ENCODE measurements at regions not wholly inside any gene's neighbourhood (a gene's known extent, or its start where the extent isn't known, plus 50 kb on each side); places are given as distances from the start of the nearest gene placed in this dataset.

DNA sequence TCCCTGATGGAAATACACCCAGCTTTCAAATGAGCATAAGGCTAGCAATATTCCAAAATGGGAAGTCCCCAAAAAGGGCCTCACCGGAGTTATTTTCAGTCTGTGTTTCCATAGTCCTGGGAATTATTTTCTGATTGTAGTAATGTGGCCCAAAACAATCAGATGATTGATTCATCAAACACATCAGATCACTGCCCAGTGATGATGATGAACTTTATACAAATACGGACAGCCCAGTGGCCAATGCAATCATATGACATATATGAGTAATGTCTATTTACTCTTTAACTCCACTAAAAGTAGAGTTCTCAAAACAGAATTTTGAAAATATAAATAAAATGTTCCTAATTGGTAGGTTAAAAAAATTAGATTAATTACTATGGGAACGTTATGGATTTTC lies 467.8 kb downstream of the ZNF608 start:
- H3K27ac Mint-ChIP-seq: no peak overlapping the region
- peaks cover 0 to 2% of the 10 kb centered on the region in 2 donors for H3K27me3 Mint-ChIP-seq
- no peaks in the 10 kb centered on the region for H3K36me3 Mint-ChIP-seq

GRCh38 chr5:124277767-124278545 lies 468.5 kb downstream of the ZNF608 start:
- Mint-ChIP-seq H3K27me3 (peaks cover 0 to 2% of the 10 kb centered on the region in 2 donors), H3K4me1 (ENCODE audit: low read depth in 2 of 2) (no peaks in the 10 kb centered on the region), H3K9me3 (peaks cover 5% of the 10 kb centered on the region), H3K4me3 (no peak overlapping the region), H3K36me3 (no peaks in the 10 kb centered on the region), H3K27ac (no peak overlapping the region)
- ATAC-seq (no peak), DNase-seq (ENCODE audit: low spot score) (no peak)

More for the DNA sequence above, 467.8 kb downstream of the ZNF608 start:
- Mint-ChIP-seq H3K9me3 (peaks cover 8% of the 10 kb centered on the region), H3K4me3 (no peak overlapping the region), H3K4me1 (ENCODE audit: low read depth in 2 of 2) (no peaks in the 10 kb centered on the region)
- DNase-seq (ENCODE audit: low spot score) (no peak), ATAC-seq (no peak)

- Mint-ChIP-seq H3K4me3 (no peak overlapping the region), H3K36me3 (no peaks in the 10 kb centered on the region), H3K4me1 (ENCODE audit: low read depth in 2 of 2) (no peaks in the 10 kb centered on the region)
These were observed 470.3 kb downstream of the ZNF608 start for GRCh38 chr5:124276166-124276565.

DNA sequence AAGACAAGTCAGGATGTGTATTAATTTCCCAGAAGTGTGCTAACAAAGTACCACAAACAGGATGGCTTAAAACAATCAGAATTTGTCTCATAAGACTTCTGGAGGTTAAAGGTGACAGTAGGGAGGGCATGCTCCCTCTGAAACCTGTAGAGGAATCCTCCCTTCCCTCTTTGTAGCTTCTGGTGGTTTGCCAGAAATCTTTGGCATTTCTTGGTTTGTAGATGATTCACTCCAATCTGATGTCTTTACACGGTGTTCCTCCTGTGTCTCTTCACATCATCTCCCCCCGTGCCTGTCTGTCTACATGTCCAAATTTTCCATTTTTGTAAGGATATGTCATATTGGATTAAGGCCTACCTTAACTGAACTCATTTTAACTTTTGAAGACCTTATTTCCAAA lies 471.5 kb downstream of the ZNF608 start:
- Mint-ChIP-seq H3K36me3 (no peaks in the 10 kb centered on the region), H3K9me3 (peaks cover 3% of the 10 kb centered on the region), H3K4me3 (no peak overlapping the region), H3K27me3 (peaks cover 0 to 2% of the 10 kb centered on the region in 2 donors), H3K27ac (no peak overlapping the region), H3K4me1 (ENCODE audit: low read depth in 2 of 2) (no peaks in the 10 kb centered on the region)
- ATAC-seq (no peak), DNase-seq (ENCODE audit: low spot score) (no peak)

More at GRCh38 chr5:124276166-124276565, 470.3 kb downstream of the ZNF608 start:
- no peak for DNase-seq (ENCODE audit: low spot score)
- Mint-ChIP-seq H3K27ac (no peak overlapping the region), H3K9me3 (peaks cover 3% of the 10 kb centered on the region), H3K27me3 (peaks cover 0 to 2% of the 10 kb centered on the region in 2 donors)
- no peak for ATAC-seq

DNA sequence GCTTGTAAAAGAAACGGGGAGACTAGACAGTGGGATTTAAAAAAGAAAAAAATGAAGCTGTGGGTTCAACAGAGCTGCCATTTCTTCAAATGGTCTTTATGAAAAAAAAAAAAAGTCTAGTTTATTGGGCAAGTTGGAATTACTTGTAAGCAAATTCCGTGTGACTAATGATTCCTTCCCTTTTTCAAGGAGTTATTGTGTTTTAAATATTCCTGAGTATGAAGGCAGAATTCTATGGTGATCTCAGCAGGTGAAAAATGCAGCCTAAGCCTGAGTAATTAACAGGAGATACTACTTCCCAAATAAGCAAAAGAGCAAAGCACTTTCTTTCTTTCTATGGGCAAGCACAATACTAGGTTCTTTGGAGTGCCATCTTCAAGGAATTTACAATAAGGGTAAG lies 481.9 kb downstream of the ZNF608 start:
- Mint-ChIP-seq H3K27me3 (no peaks in the 10 kb centered on the region), H3K27ac (no peak overlapping the region), H3K9me3 (no peaks in the 10 kb centered on the region)

DNA sequence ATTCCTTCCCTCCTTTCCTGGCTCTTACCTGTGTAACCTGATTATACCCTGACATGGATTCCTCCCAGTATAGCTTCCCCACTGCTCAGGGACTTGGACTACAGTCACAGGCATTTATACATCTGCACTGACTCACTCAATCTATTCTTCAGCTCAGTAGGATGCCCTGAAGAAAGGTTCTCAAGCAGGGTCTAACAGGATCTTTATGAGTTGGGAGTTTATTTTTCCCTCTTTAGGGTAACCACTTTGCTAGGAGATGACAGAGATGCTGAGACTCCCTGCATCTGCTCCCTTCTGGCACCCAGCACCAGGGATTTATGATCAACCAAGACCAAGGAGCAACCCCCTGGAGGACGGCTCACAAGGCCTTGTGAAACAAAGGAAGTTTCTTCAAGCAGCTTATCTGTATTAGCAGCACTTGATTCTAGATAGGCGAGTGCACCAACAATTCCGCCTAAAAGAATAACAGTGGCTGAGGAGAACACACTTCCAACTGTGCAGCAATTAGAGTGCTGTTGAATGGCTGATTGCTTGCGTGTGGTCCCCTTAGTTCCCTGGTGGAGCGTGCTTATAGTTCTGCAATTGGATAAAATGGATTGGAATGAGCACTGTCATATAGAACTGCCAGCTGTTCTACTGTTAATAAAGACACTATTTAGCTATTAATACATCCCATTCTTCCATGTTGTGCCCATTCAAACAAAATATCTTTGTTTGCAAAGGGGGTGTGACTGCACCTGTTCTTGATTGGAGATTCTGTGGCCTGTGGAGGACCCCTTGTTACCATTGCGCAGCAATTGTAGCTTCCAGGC lies 482.6 kb downstream of the ZNF608 start:
- Mint-ChIP-seq H3K27me3 (no peaks in the 10 kb centered on the region), H3K4me3 (no peak overlapping the region), H3K4me1 (ENCODE audit: low read depth in 2 of 2) (no peaks in the 10 kb centered on the region), H3K27ac (no peak overlapping the region), H3K36me3 (no peaks in the 10 kb centered on the region), H3K9me3 (no peaks in the 10 kb centered on the region)
- ATAC-seq (no peak), DNase-seq (ENCODE audit: low spot score) (no peak)

More for the DNA sequence above, 481.9 kb downstream of the ZNF608 start:
- H3K4me1 Mint-ChIP-seq (ENCODE audit: low read depth in 2 of 2): no peaks in the 10 kb centered on the region
- DNase-seq (ENCODE audit: low spot score): no peak
- no peak for ATAC-seq
- H3K4me3 Mint-ChIP-seq: no peak overlapping the region
- H3K36me3 Mint-ChIP-seq: no peaks in the 10 kb centered on the region

GRCh38 chr5:124262991-124263571 lies 483.4 kb downstream of the ZNF608 start:
- Mint-ChIP-seq H3K36me3 (no peaks in the 10 kb centered on the region), H3K4me1 (ENCODE audit: low read depth in 2 of 2) (no peaks in the 10 kb centered on the region), H3K9me3 (no peaks in the 10 kb centered on the region), H3K27me3 (no peaks in the 10 kb centered on the region), H3K27ac (no peak overlapping the region), H3K4me3 (no peak overlapping the region)
- ATAC-seq (no peak), DNase-seq (ENCODE audit: low spot score) (no peak)

- DNase-seq (ENCODE audit: low spot score): no peak
- Mint-ChIP-seq H3K27me3 (no peaks in the 10 kb centered on the region), H3K4me1 (ENCODE audit: low read depth in 2 of 2) (no peaks in the 10 kb centered on the region), H3K27ac (no peak overlapping the region), H3K36me3 (no peaks in the 10 kb centered on the region), H3K9me3 (no peaks in the 10 kb centered on the region), H3K4me3 (no peak overlapping the region)
- ATAC-seq: no peak
These were observed 484.0 kb downstream of the ZNF608 start for GRCh38 chr5:124262470-124262869.

DNA sequence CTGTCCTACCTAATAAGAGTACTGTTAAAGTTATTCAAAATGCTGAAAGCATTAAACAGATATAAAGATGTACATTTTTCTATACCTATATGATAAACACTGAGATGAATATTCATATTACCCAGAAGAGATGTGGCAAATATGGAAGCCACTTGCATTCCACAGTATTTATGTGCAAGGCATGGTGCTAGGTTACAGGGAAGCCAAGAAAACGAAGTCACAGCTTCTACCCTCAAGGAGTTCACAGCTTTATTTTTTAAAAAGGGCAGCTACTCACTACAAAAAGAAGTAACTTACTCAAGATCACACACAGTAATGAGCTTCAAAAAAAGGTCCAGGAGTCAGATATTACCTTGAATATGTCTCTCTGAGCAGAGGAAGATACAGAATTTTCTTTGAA lies 484.6 kb downstream of the ZNF608 start:
- H3K36me3 Mint-ChIP-seq: no peaks in the 10 kb centered on the region
- DNase-seq (ENCODE audit: low spot score) (no peak), ATAC-seq (no peak)
- no peak overlapping the region for H3K27ac Mint-ChIP-seq
- no peaks in the 10 kb centered on the region for H3K9me3 Mint-ChIP-seq
- H3K27me3 Mint-ChIP-seq: no peaks in the 10 kb centered on the region
- no peaks in the 10 kb centered on the region for H3K4me1 Mint-ChIP-seq (ENCODE audit: low read depth in 2 of 2)
- H3K4me3 Mint-ChIP-seq: no peak overlapping the region

DNA sequence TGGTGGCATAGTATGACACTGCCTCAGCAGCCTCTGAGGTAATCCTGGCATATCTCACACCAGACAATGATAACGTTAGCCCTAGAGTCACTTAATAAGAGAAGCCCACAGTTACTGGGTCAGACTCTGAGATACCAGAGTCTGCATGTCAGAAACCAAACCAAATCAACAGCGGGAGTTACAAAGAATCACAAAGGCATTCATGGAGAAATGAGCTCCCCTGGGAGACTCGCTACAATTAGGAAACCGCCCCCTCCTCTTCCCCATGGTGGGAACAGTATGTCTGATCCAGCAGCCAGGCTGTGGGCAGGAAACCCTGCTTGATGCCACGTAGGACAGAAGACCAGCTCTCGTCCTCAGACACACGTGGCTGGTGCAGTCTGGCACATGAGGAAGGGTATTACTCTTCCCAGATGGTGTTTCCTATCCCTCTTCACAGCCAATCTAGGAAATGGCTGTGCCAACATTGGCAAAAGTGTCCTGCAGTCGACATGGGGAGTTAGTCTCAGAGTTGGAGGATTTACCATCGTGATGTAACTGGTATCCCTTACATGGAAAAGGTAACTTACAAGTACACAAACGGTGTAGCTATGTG lies 485.4 kb downstream of the ZNF608 start:
- no peak for DNase-seq (ENCODE audit: low spot score)

DNA sequence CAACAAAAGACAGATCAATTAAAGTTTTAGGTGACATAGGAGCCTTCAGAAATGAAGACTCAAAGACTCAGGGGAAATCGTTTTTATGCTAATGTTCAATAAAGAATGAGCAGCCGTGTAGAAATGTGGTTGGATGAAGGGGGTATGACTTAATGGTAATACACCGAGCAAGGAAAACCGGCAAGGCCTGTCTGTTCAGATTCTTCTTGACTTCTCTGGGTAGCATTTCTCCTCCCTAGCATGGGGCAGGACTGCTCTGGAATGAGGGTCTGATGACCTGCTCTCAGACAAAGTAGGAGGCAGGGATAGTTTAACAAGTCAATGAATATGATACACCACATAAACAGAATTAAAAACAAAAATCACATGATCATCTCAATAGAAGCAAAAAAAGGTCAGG lies 487.4 kb downstream of the ZNF608 start:
- Mint-ChIP-seq H3K9me3 (peaks cover 11% of the 10 kb centered on the region), H3K4me1 (ENCODE audit: low read depth in 2 of 2) (no peaks in the 10 kb centered on the region), H3K4me3 (no peak overlapping the region), H3K27ac (no peak overlapping the region), H3K36me3 (peaks cover 7% of the 10 kb centered on the region), H3K27me3 (no peaks in the 10 kb centered on the region)
- ATAC-seq: no peak
- no peak for DNase-seq (ENCODE audit: low spot score)

More for the DNA sequence above, 485.4 kb downstream of the ZNF608 start:
- peaks cover 6% of the 10 kb centered on the region for H3K36me3 Mint-ChIP-seq
- no peak overlapping the region for H3K4me3 Mint-ChIP-seq
- H3K27me3 Mint-ChIP-seq: no peaks in the 10 kb centered on the region
- no peak for ATAC-seq
- no peak overlapping the region for H3K27ac Mint-ChIP-seq
- H3K9me3 Mint-ChIP-seq: peaks cover 8% of the 10 kb centered on the region
- no peaks in the 10 kb centered on the region for H3K4me1 Mint-ChIP-seq (ENCODE audit: low read depth in 2 of 2)

- H3K27ac Mint-ChIP-seq: no peak overlapping the region
- peaks cover 11% of the 10 kb centered on the region for H3K9me3 Mint-ChIP-seq
- H3K4me3 Mint-ChIP-seq: no peak overlapping the region
- H3K36me3 Mint-ChIP-seq: peaks cover 7% of the 10 kb centered on the region
- H3K27me3 Mint-ChIP-seq: no peaks in the 10 kb centered on the region
- DNase-seq (ENCODE audit: low spot score): no peak
- no peak for ATAC-seq
- no peaks in the 10 kb centered on the region for H3K4me1 Mint-ChIP-seq (ENCODE audit: low read depth in 2 of 2)
These were observed 489.4 kb downstream of the ZNF608 start for GRCh38 chr5:124257048-124257447.

DNA sequence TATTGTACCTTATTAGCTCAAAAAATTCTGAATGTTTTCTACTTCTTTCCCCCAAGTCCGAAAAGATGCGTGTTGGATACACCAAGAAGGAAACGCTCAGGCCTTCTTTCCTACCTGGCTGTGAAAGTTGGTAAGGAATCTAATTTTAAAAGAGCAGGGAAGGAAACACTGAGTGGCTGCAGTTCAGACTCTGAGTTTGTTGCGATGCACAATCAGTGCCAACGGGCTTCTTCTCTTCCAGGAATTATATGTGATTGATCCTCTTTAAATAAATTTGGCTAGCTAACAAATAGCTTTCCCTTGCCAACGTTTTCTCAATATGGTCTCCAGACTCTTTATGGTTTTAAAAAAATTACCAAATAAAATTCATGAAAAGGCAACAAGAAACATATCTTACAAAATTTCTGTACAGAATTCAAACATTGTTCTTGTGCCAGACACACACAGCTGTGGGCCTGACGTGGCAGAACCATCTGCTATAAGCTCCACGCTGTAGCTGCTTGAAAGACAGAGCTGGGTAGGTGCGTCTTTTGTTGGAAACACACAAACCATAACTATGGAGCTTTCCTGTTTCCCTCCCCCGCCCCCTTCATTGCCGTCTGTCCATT lies 493.1 kb downstream of the ZNF608 start:
- Mint-ChIP-seq H3K36me3 (peaks cover 7% of the 10 kb centered on the region), H3K4me3 (no peak overlapping the region), H3K27ac (no peak overlapping the region), H3K9me3 (peaks cover 11% of the 10 kb centered on the region), H3K27me3 (no peaks in the 10 kb centered on the region), H3K4me1 (ENCODE audit: low read depth in 2 of 2) (no peaks in the 10 kb centered on the region)
- DNase-seq (ENCODE audit: low spot score) (no peak), ATAC-seq (no peak)
